ENCODE measurements at regions not wholly inside any gene's neighbourhood (a gene's known extent, or its start where the extent isn't known, plus 50 kb on each side); places are given as distances from the start of the nearest gene placed in this dataset.

DNA sequence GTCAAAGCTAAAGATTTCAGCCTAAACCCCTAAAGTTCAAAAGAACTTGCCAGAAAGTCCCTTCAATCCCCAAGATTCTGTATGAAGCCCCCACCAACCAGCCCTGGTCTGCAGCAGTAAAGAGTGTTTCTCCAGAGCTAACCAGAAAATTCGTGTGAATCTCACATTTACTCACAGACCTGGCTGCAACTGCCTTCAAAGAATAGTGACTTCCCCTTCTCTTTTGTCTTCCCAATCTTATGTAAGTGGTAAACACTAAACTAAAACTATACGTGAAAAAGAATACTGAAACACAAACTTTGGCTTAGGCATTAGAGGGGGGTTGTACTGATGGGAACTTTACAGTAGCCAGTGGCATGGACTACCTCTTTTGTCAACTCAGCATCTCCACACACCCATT lies 50.6 kb upstream of the SETBP1 start:
- TF ChIP-seq POLR2AphosphoS5 (IDR thresholded peaks at IDR 0.05; ENCODE audit: borderline replicate concordance, low read depth, low read length): no peak
- TF ChIP-seq EZH2 (IDR thresholded peaks at IDR 0.05): no peak
- no peak for TF ChIP-seq FOXP2 (optimal IDR thresholded peaks at IDR 0.05; ENCODE audit: control extremely low read depth, extremely low read length, insufficient read depth)

Measured in SK-N-MC (cell line).